ENCODE measurements at regions not wholly inside any gene's neighbourhood (a gene's known extent, or its start where the extent isn't known, plus 50 kb on each side); places are given as distances from the start of the nearest gene placed in this dataset.

DNA sequence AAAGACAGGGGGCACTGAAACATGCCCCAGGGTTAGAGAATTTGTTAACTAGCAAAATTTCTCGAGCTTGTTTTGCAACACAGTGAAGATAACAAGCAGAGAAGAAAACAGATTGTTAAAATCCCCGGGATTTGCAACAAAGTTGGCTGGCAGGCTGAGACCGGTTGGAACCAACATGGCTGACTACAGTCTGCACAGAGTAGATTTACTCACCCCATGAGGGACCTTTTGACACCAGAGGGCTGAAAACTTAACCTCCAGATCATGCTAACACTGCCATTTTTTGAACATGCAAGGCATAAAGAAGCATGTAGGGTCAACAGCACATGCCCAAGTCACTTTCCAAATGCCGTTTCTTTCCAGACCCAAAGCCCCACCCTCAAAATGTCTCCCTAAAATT is 95.2 kb upstream of the TMEM26 start:
- DNase-seq (ENCODE audit: low read depth in 2 of 2): no peak

DNA sequence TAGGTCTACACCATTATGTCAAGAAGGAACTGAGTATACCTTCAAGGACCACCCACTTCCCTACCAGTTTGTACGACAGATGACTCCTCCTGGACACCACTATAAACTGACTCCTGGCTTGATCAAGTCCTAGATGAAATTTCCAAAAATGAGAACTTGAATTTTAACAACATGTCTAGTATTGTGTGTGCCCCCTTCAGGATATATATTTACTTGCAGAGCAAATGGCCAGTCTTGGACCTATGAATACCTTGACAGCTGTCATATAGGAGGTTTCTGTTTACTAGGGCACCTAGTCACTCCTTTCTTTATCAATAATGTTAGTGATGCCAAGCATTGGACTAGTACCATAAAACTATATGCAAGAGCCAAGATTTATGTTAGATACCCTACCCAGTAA is 94.1 kb upstream of the TMEM26 start:
- peak in 1 of 2 donors; percentile 1 for DNase-seq (ENCODE audit: low read depth in 2 of 2)

- no peak for DNase-seq (ENCODE audit: low read depth in 2 of 2)
Observed at GRCh38 chr10:61545170-61545569, 92.0 kb upstream of the TMEM26 start.

DNA sequence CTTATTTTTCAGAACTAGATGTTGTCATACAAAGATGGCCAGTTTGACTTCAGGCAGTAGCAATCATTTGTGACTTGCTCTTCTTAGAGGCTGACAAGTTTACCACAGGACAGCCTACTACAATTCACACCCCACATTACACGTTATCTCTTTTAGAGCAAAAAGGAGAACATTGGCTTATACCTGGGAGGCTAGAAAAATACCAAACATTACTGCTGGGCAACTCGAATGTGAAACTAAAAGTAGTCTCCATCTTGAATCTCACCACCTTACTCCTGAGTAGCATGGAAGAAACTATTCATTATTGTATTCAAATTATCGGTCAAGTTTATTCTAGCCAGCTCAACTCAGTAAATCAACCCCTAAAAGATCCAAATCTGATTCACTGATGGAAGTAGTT is 90.7 kb upstream of the TMEM26 start:
- DNase-seq (ENCODE audit: low read depth in 2 of 2): no peak

DNA sequence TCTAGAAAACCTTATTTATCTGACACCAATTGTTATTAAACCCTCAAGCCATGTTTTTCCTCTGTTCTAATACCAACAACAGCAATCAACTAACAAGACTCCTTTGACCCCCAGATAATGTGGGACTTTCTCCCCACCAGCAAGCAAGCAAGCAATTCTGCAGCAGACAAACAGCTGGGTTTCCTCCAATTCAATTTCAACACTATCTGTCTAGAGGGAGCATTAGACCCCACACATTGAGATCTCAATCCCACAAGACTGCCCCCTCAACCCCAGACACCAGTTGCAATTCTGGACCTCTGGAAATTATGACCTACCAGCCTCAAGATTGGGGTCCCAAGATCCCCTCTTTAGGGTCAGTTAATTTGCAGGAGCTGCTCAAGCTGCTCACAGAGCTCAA is 89.4 kb upstream of the TMEM26 start:
- DNase-seq (ENCODE audit: low read depth in 2 of 2): no peak

DNA sequence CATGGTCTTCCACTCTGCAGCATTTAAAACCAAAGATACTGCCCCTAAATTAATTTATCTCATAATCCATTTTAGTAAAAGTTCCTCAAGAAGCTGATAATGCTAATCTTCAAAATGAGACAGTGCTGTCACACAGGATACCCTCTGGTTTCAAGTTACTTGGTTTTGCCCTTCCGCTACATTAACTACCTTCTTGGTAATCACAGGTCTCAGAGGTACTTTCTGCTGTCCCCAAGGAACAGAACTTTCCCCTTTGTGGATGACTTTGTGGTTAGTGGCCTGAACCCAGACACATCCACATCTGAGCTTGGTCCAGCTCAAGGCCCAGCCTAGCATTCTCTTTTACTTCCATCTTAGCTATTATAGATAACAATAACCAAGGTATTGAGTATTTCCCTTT is 88.8 kb upstream of the TMEM26 start:
- no peak for DNase-seq (ENCODE audit: low read depth in 2 of 2)

- DNase-seq (ENCODE audit: low read depth in 2 of 2): no peak
Observed at GRCh38 chr10:61539876-61540275, 86.7 kb upstream of the TMEM26 start.

DNA sequence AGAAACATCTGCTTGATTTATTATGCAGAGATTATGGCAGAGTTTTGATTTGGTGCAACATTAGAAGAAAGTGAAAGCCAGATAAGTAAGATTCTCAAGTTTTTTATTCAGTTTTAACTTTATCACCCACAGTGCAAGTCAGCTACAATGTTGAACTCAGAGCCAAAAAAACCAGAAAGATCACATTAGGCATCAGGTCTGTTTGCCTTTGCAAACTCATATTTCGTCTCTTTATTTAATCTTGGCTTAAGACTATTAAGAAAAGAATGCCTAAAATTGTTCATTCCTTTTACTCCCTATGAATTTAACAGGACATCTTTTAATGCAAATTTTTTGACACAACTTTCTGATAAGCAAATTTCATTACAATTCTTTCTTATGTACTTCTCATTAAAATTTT is 76.0 kb upstream of the TMEM26 start:
- DNase-seq (ENCODE audit: low read depth in 2 of 2): no peak

DNA sequence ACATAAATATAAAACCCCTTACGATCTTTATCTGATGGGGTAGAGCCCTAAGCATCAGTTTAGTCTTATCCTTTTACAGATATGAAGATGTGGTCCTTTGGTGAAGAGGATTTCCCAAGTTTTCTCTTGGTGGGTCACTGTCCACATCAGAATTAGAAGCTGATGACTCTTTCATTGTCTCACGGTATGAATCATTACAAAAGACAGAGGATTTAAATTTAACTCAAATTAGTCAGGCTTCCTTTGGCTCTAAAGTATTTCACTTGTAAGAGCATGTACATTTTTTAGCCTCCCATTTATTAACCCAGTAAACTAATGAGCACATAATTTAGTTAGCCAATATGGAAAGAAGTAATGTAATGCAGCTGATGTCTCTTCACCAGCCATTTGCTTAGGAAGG is 49.9 kb upstream of the TMEM26 start:
- peak in 1 of 2 donors; percentile 62 for DNase-seq (ENCODE audit: low read depth in 2 of 2)
